ENCODE measurements at regions not wholly inside any gene's neighbourhood (a gene's known extent, or its start where the extent isn't known, plus 50 kb on each side); places are given as distances from the start of the nearest gene placed in this dataset.
"Not testable (repeated sequence)": the region's sequence is repeated elsewhere in the genome, so short reads cannot be mapped to it uniquely, and the experiment has no call there.

GRCh38 chr7:73244782-73245311 lies 63.8 kb downstream of the NSUN5 start:
- H3K36me3 Mint-ChIP-seq; H2AFZ ChIP-seq (ENCODE audit: insufficient read depth, low read depth, low read length, poor library complexity, severe bottlenecking); DNase-seq; H3K27me3 ChIP-seq (ENCODE audit: control insufficient read depth in 2 of 2, insufficient read depth in 2 of 2, low read length in 2 of 2); H3K27me3 Mint-ChIP-seq (ENCODE audit: low read depth in 3 of 3); H3K9me3 ChIP-seq (replicated peaks in 1 of 2; ENCODE audit: control insufficient read depth in 1 of 2, insufficient read depth in 1 of 2, low read length in 2 of 2); H3K4me1 Mint-ChIP-seq; H3K27ac ChIP-seq (ENCODE audit: low read depth in 1 of 2, low read length in 2 of 2); H3K4me1 ChIP-seq (ENCODE audit: control insufficient read depth in 1 of 2, insufficient read depth in 2 of 2, low read length in 2 of 2); intact Hi-C loops (cut with micrococcal nuclease); H3K79me2 ChIP-seq (ENCODE audit: insufficient read depth, low read length); H3K4me2 ChIP-seq (replicated peaks; ENCODE audit: extremely low read depth, low read length, poor library complexity, severe bottlenecking); H3K9ac ChIP-seq (ENCODE audit: insufficient read depth, low read length, poor library complexity, severe bottlenecking); H3K4me3 ChIP-seq (replicated peaks in 1 of 3; ENCODE audit: low read depth in 2 of 3, low read length in 3 of 3); H3K4me3 Mint-ChIP-seq; H3K36me3 ChIP-seq (replicated peaks in 1 of 2; ENCODE audit: control insufficient read depth in 1 of 2, insufficient read depth in 2 of 2, low read length in 2 of 2); H4K20me1 ChIP-seq (ENCODE audit: insufficient read depth, low read length); H3K9me3 Mint-ChIP-seq: not testable (repeated sequence)
- WGBS (ENCODE audit: insufficient coverage) = no CpG with 5 or more reads among the region's 16 CpGs
- H3K27ac Mint-ChIP-seq = peak overlapping the region in 3 of 7 donors; percentile 11 to 38 (median 28)

- H3K4me1 ChIP-seq (ENCODE audit: control insufficient read depth in 1 of 2, insufficient read depth in 2 of 2, low read length in 2 of 2) = peaks cover 11 to 14% of the 10 kb centered on the region in 2 donors
- intact Hi-C loops (cut with micrococcal nuclease); H3K4me3 Mint-ChIP-seq; H3K27me3 ChIP-seq (ENCODE audit: control insufficient read depth in 2 of 2, insufficient read depth in 2 of 2, low read length in 2 of 2); H3K36me3 Mint-ChIP-seq; DNase-seq; H3K79me2 ChIP-seq (ENCODE audit: insufficient read depth, low read length); H3K27me3 Mint-ChIP-seq (ENCODE audit: low read depth in 3 of 3); H3K4me2 ChIP-seq (replicated peaks; ENCODE audit: extremely low read depth, low read length, poor library complexity, severe bottlenecking); H3K27ac Mint-ChIP-seq; H3K9ac ChIP-seq (ENCODE audit: insufficient read depth, low read length, poor library complexity, severe bottlenecking); H3K4me1 Mint-ChIP-seq; H3K36me3 ChIP-seq (replicated peaks in 1 of 2; ENCODE audit: control insufficient read depth in 1 of 2, insufficient read depth in 2 of 2, low read length in 2 of 2); H3K4me3 ChIP-seq (replicated peaks in 1 of 3; ENCODE audit: low read depth in 2 of 3, low read length in 3 of 3); H2AFZ ChIP-seq (ENCODE audit: insufficient read depth, low read depth, low read length, poor library complexity, severe bottlenecking); H3K9me3 Mint-ChIP-seq; H3K9me3 ChIP-seq (replicated peaks in 1 of 2; ENCODE audit: control insufficient read depth in 1 of 2, insufficient read depth in 1 of 2, low read length in 2 of 2); H3K27ac ChIP-seq (ENCODE audit: low read depth in 1 of 2, low read length in 2 of 2); H4K20me1 ChIP-seq (ENCODE audit: insufficient read depth, low read length): not testable (repeated sequence)
- WGBS (ENCODE audit: insufficient coverage) = no CpG with 5 or more reads among the region's 72 CpGs
Measured at GRCh38 chr7:73234994-73235717, 73.5 kb downstream of the NSUN5 start.

- H3K9me3 Mint-ChIP-seq; intact Hi-C loops (cut with micrococcal nuclease); H3K4me3 ChIP-seq (replicated peaks in 1 of 3; ENCODE audit: low read depth in 2 of 3, low read length in 3 of 3); H3K36me3 ChIP-seq (replicated peaks in 1 of 2; ENCODE audit: control insufficient read depth in 1 of 2, insufficient read depth in 2 of 2, low read length in 2 of 2); H4K20me1 ChIP-seq (ENCODE audit: insufficient read depth, low read length); H3K36me3 Mint-ChIP-seq; H3K27me3 ChIP-seq (ENCODE audit: control insufficient read depth in 2 of 2, insufficient read depth in 2 of 2, low read length in 2 of 2); H3K4me1 Mint-ChIP-seq; H3K79me2 ChIP-seq (ENCODE audit: insufficient read depth, low read length); H3K27ac Mint-ChIP-seq; H3K4me2 ChIP-seq (replicated peaks; ENCODE audit: extremely low read depth, low read length, poor library complexity, severe bottlenecking); H3K27me3 Mint-ChIP-seq (ENCODE audit: low read depth in 3 of 3); H3K4me3 Mint-ChIP-seq; H3K27ac ChIP-seq (ENCODE audit: low read depth in 1 of 2, low read length in 2 of 2); H3K9me3 ChIP-seq (replicated peaks in 1 of 2; ENCODE audit: control insufficient read depth in 1 of 2, insufficient read depth in 1 of 2, low read length in 2 of 2); H3K4me1 ChIP-seq (ENCODE audit: control insufficient read depth in 1 of 2, insufficient read depth in 2 of 2, low read length in 2 of 2); H2AFZ ChIP-seq (ENCODE audit: insufficient read depth, low read depth, low read length, poor library complexity, severe bottlenecking); H3K9ac ChIP-seq (ENCODE audit: insufficient read depth, low read length, poor library complexity, severe bottlenecking): not testable (repeated sequence)
- peak in 1 of 3 donors; percentile 0 for DNase-seq
- 90% methylated on average over 5 of the region's 15 CpGs for WGBS (ENCODE audit: insufficient coverage)
Measured at GRCh38 chr7:73225745-73226144, 82.9 kb downstream of the NSUN5 start.

GRCh38 chr7:73221724-73222123 lies 86.9 kb downstream of the NSUN5 start:
- intact Hi-C loops (cut with micrococcal nuclease); H3K9ac ChIP-seq (ENCODE audit: insufficient read depth, low read length, poor library complexity, severe bottlenecking); H3K9me3 ChIP-seq (replicated peaks in 1 of 2; ENCODE audit: control insufficient read depth in 1 of 2, insufficient read depth in 1 of 2, low read length in 2 of 2); H3K4me3 Mint-ChIP-seq; H4K20me1 ChIP-seq (ENCODE audit: insufficient read depth, low read length); H3K4me1 ChIP-seq (ENCODE audit: control insufficient read depth in 1 of 2, insufficient read depth in 2 of 2, low read length in 2 of 2); H3K27ac ChIP-seq (ENCODE audit: low read depth in 1 of 2, low read length in 2 of 2); H3K27me3 Mint-ChIP-seq (ENCODE audit: low read depth in 3 of 3); H3K4me2 ChIP-seq (replicated peaks; ENCODE audit: extremely low read depth, low read length, poor library complexity, severe bottlenecking); H3K27ac Mint-ChIP-seq; H3K36me3 Mint-ChIP-seq; H3K4me3 ChIP-seq (replicated peaks in 1 of 3; ENCODE audit: low read depth in 2 of 3, low read length in 3 of 3); H3K79me2 ChIP-seq (ENCODE audit: insufficient read depth, low read length); H3K36me3 ChIP-seq (replicated peaks in 1 of 2; ENCODE audit: control insufficient read depth in 1 of 2, insufficient read depth in 2 of 2, low read length in 2 of 2); DNase-seq; H3K4me1 Mint-ChIP-seq; H3K27me3 ChIP-seq (ENCODE audit: control insufficient read depth in 2 of 2, insufficient read depth in 2 of 2, low read length in 2 of 2); H2AFZ ChIP-seq (ENCODE audit: insufficient read depth, low read depth, low read length, poor library complexity, severe bottlenecking); H3K9me3 Mint-ChIP-seq: not testable (repeated sequence)
- WGBS (ENCODE audit: insufficient coverage) = no CpG with 5 or more reads among the region's 6 CpGs

Data from CD14-positive monocyte (primary cell).